ENCODE measurements at regions not wholly inside any gene's neighbourhood (a gene's known extent, or its start where the extent isn't known, plus 50 kb on each side); places are given as distances from the start of the nearest gene placed in this dataset.
"Not testable (repeated sequence)": the region's sequence is repeated elsewhere in the genome, so short reads cannot be mapped to it uniquely, and the experiment has no call there.

DNA sequence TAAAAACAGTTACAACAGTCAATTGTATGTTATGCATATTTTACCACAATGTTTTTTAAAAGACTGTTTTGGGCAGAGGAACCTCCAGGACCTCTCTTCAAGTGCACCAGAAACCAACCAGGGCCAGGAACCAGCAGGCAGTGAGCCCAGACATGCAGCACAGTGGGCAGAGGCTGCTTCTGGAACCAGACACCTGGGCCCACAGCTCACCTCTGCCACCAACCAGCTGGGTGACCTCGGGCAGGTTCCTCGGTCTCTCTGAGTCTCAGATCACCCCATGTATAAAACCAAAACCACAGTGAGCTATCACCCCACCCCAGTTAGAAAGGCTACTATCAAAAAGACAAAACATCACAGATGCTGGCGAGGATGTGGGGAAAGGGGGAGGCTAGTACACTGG, 161.0 kb downstream of the C16orf95 start:
- no peak for DNase-seq (ENCODE audit: low spot score)

- DNase-seq (ENCODE audit: low spot score): no peak
Observed at GRCh38 chr16:87160234-87160636, 157.0 kb downstream of the C16orf95 start.

- no peak for DNase-seq (ENCODE audit: low spot score)
Observed at GRCh38 chr16:87160701-87161337, 156.4 kb downstream of the C16orf95 start.

GRCh38 chr16:87161410-87161809, 155.8 kb downstream of the C16orf95 start:
- not testable (repeated sequence) for DNase-seq (ENCODE audit: low spot score)

GRCh38 chr16:87161822-87162676, 155.1 kb downstream of the C16orf95 start:
- DNase-seq (ENCODE audit: low spot score): no peak

DNA sequence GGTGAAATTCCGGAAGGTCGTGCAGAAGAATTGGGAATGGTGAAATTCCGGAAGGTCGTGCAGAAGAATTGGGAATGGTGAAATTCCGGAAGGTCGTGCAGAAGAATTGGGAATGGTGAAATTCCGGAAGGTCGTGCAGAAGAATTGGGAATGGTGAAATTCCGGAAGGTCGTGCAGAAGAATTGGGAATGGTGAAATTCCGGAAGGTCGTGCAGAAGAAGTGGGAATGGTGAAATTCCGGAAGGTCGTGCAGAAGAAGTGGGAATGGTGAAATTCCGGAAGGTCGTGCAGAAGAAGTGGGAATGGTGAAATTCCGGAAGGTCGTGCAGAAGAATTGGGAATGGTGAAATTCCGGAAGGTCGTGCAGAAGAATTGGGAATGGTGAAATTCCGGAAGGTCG, 154.4 kb downstream of the C16orf95 start:
- not testable (repeated sequence) for DNase-seq (ENCODE audit: low spot score)

DNA sequence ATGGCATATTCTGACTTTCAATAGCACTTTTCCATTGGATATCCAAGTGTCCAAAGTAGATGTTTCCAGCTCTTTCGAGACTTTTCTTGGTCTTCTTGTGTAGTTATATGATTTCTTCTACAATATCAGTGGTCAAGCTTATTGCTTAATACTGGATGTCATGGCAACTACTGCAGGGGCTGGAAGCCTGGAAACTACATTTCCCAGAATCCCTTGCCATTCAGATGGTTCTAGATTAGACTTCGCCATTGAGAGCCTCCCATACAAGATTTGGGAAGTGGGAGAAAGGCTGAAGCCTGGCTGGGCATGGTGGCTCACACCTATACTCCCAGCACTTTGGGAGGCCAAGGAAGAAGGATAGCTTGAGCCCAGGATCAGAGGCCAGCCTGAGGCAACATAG, 153.6 kb downstream of the C16orf95 start:
- DNase-seq (ENCODE audit: low spot score): no peak

DNA sequence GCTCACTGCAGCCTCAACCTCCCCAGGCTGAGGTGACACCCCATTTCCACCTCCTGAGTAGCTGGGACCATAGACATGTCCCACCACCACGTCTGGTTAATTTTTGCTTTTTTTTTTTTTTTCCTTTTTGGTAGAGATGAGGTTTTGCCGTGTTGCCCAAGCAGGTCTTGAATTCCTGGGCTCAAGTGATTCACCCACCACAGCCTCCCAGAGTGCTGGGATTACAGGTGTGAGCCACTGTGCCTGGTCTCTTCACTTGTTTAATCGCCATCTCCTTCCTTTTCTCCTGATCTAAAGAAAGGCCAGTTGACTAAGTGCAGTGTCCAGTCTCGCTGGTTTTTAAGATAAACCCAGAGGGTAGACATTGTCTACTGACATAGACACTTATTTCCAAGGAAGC, 152.0 kb downstream of the C16orf95 start:
- DNase-seq (ENCODE audit: low spot score): no peak

- DNase-seq (ENCODE audit: low spot score): no peak
Observed at GRCh38 chr16:87165885-87166284, 151.3 kb downstream of the C16orf95 start.

GRCh38 chr16:87166321-87166720, 150.9 kb downstream of the C16orf95 start:
- DNase-seq (ENCODE audit: low spot score): no peak

DNA sequence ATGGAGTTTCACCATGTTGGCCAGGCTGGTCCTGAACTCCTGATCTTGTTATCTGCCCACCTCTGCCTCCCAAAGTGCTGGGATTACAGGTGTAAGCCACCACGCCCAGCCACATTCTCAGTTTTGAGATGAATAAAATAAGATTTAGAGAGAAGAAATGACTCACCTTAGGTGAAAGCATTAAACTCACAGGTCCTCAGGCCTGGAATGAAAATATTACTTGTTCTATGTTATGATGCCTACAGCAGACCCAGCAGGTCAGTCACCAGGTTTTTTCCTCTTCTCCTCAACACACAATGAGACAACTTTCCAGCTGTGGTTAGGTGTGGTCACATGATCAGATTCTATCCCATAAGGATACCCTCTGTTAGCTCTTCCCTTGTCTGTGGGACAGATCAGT, 150.3 kb downstream of the C16orf95 start:
- no peak for DNase-seq (ENCODE audit: low spot score)

GRCh38 chr16:87169509-87169995, 147.6 kb downstream of the C16orf95 start:
- no peak for DNase-seq (ENCODE audit: low spot score)

GRCh38 chr16:87170310-87170709, 146.9 kb downstream of the C16orf95 start:
- no peak for DNase-seq (ENCODE audit: low spot score)

DNA sequence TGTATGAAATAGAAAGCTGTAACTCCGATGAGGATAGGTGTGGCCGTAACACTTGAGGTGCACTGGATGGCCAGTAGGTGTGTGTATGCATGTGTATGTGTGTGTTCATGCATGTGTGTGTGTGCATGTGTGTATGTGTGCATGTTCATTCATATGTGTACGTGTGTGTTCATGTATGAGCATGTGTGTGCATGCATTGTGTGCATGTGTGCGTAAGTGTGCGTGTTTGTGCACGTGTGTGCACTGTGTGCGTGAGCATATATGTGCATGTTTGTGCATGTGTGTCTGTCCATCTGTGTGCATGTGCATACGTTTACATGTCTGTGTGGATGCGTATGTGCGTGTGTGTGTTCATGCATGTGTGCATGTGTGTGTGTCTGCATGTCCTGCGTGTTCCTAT, 145.5 kb downstream of the C16orf95 start:
- DNase-seq (ENCODE audit: low spot score): no peak

- no peak for DNase-seq (ENCODE audit: low spot score)
Observed at GRCh38 chr16:87172632-87173031, 144.6 kb downstream of the C16orf95 start.

GRCh38 chr16:87173294-87173893, 143.8 kb downstream of the C16orf95 start:
- no peak for DNase-seq (ENCODE audit: low spot score)

DNA sequence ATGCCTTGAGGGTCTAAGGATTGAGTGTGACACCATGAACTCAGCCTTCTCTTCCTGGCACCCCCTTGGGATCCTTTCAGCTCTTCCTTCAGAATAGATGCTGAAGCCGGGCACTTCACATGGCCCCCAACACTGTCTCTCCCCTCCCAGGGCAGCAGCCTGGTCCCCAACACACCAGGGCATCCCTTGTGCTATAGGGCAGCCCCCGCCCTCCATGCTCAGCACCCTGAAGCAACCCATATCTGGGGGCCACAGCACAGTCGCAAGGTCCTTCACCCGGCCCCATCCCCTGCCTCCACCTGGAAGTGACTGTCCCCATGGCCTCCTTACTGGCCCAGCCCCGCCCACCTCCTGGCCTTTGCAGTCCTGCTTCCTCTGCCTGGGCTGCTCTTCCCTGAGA, 143.1 kb downstream of the C16orf95 start:
- no peak for DNase-seq (ENCODE audit: low spot score)

DNA sequence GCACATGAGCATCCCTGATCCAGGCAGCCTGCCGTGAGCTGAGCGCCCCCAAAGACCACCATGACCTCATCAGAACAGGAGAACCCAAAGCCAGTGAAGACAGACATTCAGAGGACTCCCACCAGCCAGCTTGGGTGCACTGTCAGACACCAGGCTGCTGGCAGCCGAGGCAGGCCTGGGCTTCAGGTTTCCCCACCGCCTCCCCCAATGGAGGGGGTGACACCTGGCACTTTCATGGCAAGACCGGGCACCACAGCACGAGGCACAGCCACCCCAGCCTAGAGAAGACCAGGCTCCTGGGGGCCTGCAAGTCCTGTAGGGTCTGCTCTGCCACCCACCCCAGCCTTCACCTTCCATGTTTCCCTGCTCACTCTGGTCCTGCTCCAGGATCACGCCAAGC, 140.5 kb downstream of the C16orf95 start:
- DNase-seq (ENCODE audit: low spot score): no peak

DNA sequence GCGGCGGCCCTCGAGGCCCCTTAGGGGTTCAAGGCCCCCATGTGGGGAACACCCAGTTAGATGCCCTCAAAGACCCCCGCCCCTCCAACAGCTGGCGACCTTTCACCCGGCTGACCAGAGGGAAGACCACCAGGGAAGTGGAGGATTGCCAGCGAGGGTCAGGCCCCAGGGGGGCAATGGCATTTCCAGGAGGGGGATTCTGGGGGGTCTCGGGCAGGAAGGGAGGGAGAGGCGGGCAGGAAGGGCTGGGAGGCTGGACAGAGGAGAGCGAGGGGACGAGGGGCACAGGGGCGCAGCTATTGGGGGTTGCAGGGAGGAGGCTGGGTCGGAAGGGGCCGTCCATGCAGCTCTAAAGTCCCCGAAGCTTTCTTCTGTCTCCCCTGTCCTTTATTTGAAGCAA, 139.5 kb downstream of the C16orf95 start:
- DNase-seq (ENCODE audit: low spot score): no peak

GRCh38 chr16:87178177-87178863, 138.9 kb downstream of the C16orf95 start:
- no peak for DNase-seq (ENCODE audit: low spot score)

DNA sequence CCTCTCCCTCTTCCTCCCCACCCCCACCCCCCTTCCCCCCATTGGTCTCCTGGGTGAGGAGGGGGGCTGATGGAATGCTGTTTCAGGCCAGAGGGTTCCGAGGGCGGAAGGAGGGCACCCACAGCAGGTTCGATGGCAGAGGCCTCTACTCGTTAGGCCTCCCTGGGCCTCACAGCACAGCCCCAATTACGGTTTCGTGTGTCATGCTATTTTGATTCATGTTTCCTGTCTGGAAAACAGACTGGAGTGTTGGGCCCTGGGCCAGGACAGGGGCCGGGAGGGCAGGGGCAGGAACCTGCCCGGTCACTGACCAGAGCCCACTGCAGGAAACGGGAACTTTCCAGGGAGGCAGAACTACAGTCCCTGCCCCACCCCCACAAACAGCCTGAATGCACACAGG, 138.2 kb downstream of the C16orf95 start:
- peak; percentile 24 for DNase-seq (ENCODE audit: low spot score)

DNA sequence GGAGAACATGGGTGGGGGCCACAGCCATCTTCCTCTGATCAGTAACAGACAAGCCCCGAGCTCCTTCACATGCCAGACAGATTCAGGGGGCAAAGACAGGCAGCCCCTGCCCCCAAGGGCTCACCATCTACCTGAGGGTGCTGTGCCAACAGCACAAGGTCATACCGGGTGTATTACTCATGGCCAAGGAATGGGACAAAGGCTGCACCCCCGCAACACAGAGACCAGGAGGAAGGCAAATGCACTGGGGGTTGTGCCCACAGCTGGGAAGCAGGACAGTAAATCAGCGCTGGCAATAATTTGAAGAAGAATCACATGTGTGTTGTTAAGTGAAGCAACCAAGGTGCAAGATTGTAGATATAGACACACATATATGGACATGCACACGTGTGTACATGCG, 137.1 kb downstream of the C16orf95 start:
- no peak for DNase-seq (ENCODE audit: low spot score)

Measured in RKO (cell line).